ENCODE measurements at regions not wholly inside any gene's neighbourhood (a gene's known extent, or its start where the extent isn't known, plus 50 kb on each side); places are given as distances from the start of the nearest gene placed in this dataset.

DNA sequence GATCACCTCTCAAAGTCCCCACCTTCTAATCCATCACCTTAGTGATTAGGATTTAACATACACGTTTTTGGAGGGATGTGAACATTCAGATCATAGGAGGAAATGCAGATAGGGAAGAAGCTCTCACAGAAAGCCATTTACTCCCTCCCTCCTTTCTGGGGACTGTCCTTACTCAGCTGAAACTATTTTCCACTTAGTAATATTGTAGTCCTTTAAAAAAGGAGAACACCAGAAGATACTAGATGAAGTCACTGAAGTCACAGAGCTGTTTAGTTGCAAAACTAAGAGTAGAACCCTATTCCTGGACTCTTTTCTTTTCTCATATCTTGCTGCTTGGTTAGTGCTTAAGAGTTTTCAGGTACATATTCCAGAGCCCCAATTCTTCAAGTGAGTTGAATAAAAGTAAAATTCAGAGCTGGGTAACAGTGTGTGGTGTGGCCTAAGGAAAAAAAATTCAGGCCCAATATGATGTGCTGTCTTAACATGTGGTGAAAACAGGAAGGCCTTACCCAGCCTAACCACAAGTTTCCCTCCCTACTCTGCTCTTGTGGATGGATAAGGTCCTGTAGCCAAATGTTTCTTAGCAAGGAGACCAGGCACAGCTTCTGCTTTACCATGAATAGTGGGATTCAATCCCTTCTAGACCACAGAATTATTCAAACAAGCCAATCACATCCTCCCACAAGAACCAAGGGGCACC, 135.7 kb downstream of the INHBA start:
- no peaks in the 10 kb centered on the region for H3K36me3 ChIP-seq (ENCODE audit: control insufficient read depth in 2 of 2, insufficient read depth in 2 of 2, low read length in 1 of 2)
- ChIA-PET POLR2A (no interaction called here), CTCF (interaction anchor here (0.6 to 1.1 kb wide), 2 partner anchors 55 to 91 kb away, joined by 3 read pairs; no protein-coding TSS in a partner anchor), RAD21 (ENCODE audit: unreplicated experiment) (no interaction called here), SMC1A (ENCODE audit: uncharacterized antibody, unreplicated experiment) (no interaction called here)
- H3K27ac ChIP-seq (ENCODE audit: control insufficient read depth, insufficient read depth) = no peak overlapping the region
- FAIRE-seq = no peak
- H3K4me2 ChIP-seq (ENCODE audit: control insufficient read depth, insufficient read depth) = no peak overlapping the region
- ATAC-seq = peak; percentile 30; the same call in 2 of the 3 replicates
- in situ Hi-C loops (cut with MboI) (no loop called here), intact Hi-C loops (cut with micrococcal nuclease; ENCODE audit: unreplicated experiment) (no loop called here)
- no peaks in the 10 kb centered on the region for H3K79me2 ChIP-seq (ENCODE audit: control insufficient read depth, insufficient read depth, low read length)
- H4K20me1 ChIP-seq (ENCODE audit: control insufficient read depth, insufficient read depth) = no peaks in the 10 kb centered on the region
- TF ChIP-seq, protein P1, sequence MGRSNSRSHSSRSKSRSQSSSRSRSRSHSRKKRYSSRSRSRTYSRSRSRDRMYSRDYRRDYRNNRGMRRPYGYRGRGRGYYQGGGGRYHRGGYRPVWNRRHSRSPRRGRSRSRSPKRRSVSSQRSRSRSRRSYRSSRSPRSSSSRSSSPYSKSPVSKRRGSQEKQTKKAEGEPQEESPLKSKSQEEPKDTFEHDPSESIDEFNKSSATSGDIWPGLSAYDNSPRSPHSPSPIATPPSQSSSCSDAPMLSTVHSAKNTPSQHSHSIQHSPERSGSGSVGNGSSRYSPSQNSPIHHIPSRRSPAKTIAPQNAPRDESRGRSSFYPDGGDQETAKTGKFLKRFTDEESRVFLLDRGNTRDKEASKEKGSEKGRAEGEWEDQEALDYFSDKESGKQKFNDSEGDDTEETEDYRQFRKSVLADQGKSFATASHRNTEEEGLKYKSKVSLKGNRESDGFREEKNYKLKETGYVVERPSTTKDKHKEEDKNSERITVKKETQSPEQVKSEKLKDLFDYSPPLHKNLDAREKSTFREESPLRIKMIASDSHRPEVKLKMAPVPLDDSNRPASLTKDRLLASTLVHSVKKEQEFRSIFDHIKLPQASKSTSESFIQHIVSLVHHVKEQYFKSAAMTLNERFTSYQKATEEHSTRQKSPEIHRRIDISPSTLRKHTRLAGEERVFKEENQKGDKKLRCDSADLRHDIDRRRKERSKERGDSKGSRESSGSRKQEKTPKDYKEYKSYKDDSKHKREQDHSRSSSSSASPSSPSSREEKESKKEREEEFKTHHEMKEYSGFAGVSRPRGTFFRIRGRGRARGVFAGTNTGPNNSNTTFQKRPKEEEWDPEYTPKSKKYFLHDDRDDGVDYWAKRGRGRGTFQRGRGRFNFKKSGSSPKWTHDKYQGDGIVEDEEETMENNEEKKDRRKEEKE (IDR thresholded peaks at IDR 0.05) = no peak
- TF ChIP-seq, protein P2, sequence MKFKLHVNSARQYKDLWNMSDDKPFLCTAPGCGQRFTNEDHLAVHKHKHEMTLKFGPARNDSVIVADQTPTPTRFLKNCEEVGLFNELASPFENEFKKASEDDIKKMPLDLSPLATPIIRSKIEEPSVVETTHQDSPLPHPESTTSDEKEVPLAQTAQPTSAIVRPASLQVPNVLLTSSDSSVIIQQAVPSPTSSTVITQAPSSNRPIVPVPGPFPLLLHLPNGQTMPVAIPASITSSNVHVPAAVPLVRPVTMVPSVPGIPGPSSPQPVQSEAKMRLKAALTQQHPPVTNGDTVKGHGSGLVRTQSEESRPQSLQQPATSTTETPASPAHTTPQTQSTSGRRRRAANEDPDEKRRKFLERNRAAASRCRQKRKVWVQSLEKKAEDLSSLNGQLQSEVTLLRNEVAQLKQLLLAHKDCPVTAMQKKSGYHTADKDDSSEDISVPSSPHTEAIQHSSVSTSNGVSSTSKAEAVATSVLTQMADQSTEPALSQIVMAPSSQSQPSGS (IDR thresholded peaks at IDR 0.05; ENCODE audit: low read length) = no peak
- TF ChIP-seq POLR2A (IDR thresholded peaks at IDR 0.05; ENCODE audit: low read depth, low read length) (no peak), DPF2 (IDR thresholded peaks at IDR 0.05) (no peak), NR2F1 (conservative IDR thresholded peaks at IDR 0.05) (no peak), NRF1 (conservative IDR thresholded peaks at IDR 0.05; ENCODE audit: low read depth, low read length) (no peak), NR2C2 (IDR thresholded peaks at IDR 0.05; ENCODE audit: borderline replicate concordance, control insufficient read depth, insufficient read length, low read depth) (no peak)
- TF ChIP-seq, protein P3, sequence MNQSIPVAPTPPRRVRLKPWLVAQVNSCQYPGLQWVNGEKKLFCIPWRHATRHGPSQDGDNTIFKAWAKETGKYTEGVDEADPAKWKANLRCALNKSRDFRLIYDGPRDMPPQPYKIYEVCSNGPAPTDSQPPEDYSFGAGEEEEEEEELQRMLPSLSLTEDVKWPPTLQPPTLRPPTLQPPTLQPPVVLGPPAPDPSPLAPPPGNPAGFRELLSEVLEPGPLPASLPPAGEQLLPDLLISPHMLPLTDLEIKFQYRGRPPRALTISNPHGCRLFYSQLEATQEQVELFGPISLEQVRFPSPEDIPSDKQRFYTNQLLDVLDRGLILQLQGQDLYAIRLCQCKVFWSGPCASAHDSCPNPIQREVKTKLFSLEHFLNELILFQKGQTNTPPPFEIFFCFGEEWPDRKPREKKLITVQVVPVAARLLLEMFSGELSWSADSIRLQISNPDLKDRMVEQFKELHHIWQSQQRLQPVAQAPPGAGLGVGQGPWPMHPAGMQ (IDR thresholded peaks at IDR 0.05; ENCODE audit: borderline replicate concordance) = no peak
- TF ChIP-seq, protein P4, sequence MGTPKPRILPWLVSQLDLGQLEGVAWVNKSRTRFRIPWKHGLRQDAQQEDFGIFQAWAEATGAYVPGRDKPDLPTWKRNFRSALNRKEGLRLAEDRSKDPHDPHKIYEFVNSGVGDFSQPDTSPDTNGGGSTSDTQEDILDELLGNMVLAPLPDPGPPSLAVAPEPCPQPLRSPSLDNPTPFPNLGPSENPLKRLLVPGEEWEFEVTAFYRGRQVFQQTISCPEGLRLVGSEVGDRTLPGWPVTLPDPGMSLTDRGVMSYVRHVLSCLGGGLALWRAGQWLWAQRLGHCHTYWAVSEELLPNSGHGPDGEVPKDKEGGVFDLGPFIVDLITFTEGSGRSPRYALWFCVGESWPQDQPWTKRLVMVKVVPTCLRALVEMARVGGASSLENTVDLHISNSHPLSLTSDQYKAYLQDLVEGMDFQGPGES (IDR thresholded peaks at IDR 0.05) = no peak
- no peak overlapping the region for H3K4me3 ChIP-seq
- H3K27me3 ChIP-seq (replicated peaks in 1 of 2; ENCODE audit: control insufficient read depth in 2 of 2, insufficient read depth in 2 of 2, low read length in 1 of 2) = no peaks in the 10 kb centered on the region
- no peak for DNase-seq (ENCODE audit: low read depth, low spot score)
- H3K9me3 ChIP-seq (replicated peaks; ENCODE audit: control insufficient read depth, insufficient read depth, low read length) = no peaks in the 10 kb centered on the region
- no peak overlapping the region for H3K9ac ChIP-seq (ENCODE audit: control insufficient read depth, insufficient read depth, low read length)
- H3K4me1 ChIP-seq (ENCODE audit: control insufficient read depth, insufficient read depth, low read length) = no peaks in the 10 kb centered on the region
- no peak overlapping the region for H2AFZ ChIP-seq (ENCODE audit: control insufficient read depth, low read depth, low read length)
- 0% methylated on average over 1 of the region's 1 CpG for WGBS (ENCODE audit: insufficient coverage, insufficient replicate concordance, low lambda C conversion rate, missing lambda C conversion rate)
- BruUV-seq (replicated peaks) = no TSS peak

All from GM12878 (cell line).